PC-3 (cell line): ENCODE measurements at regions not wholly inside any gene's neighbourhood (a gene's known extent, or its start where the extent isn't known, plus 50 kb on each side); places are given as distances from the start of the nearest gene placed in this dataset.

Source experiments
- ATAC-seq: fragments of 200-7000 bp; cut with Tn5 transposase; 2 replicates; pipeline ENCODE4 v1.9.1; 2020; ENCODE audit warnings: mild to moderate bottlenecking, moderate library complexity
- BruUV-seq: library from RNA; stranded (reverse); fragments of 400-500 nt; replicated peaks from 2 replicates; lab custom pipeline; 2021; lab: Mats Ljungman, UMichigan
- CTCF ChIA-PET: fragments of 300-600 bp; sonication (Branson Sonifier 250); formaldehyde crosslinking; loops from one replicate; lab custom pipeline; 2022; ENCODE audit warnings: antibody characterized with exemption; lab: Charles Lee
- POLR2A ChIA-PET: fragments of 300-600 bp; sonication (Branson Sonifier 250); formaldehyde crosslinking; loops from one replicate; lab custom pipeline; 2022; ENCODE audit warnings: antibody characterized with exemption; ENCODE audit not compliant: unreplicated experiment; lab: Charles Lee
- DNase-seq: peaks from one replicate; pipeline ENCODE4 v3.0.0-alpha.2; 2015
- H2AFZ ChIP-seq: fragments of 300-600 bp; sonication (generic); 2 replicates; pipeline ENCODE4 v1.6.0; 2016; ENCODE audit warnings: antibody characterized with exemption, low read length
- H3F3A ChIP-seq: fragments of 300-600 bp; sonication (generic); one replicate; pipeline ENCODE4 v1.6.0; 2017; ENCODE audit warnings: antibody characterized with exemption, low read length, control low read depth, mild to moderate bottlenecking; ENCODE audit not compliant: unreplicated experiment
- H3K27ac ChIP-seq: fragments of 300-600 bp; sonication (generic); 2 replicates; pipeline ENCODE4 v1.5.1; 2016; ENCODE audit warnings: mild to moderate bottlenecking, low read length
- H3K27me3 ChIP-seq: fragments of 300-600 bp; sonication (generic); 2 replicates; pipeline ENCODE4 v1.6.1; 2016; ENCODE audit warnings: low read length, mixed read lengths
- H3K36me3 ChIP-seq: fragments of 300-600 bp; sonication (generic); 2 replicates; pipeline ENCODE4 v1.6.1; 2016; ENCODE audit warnings: low read depth, mixed run types, low read length, mixed read lengths
- H3K4me1 ChIP-seq: fragments of 300-600 bp; sonication (generic); 2 replicates; pipeline ENCODE4 v1.5.1; 2016; ENCODE audit warnings: low read length; ENCODE audit not compliant: insufficient read depth
- H3K4me2 ChIP-seq: fragments of 300-600 bp; sonication (generic); 2 replicates; pipeline ENCODE4 v1.6.0; 2016; ENCODE audit warnings: low read length
- H3K4me3 ChIP-seq: fragments of 300-600 bp; sonication (generic); 2 replicates; pipeline ENCODE4 v1.5.1; 2016; ENCODE audit warnings: mild to moderate bottlenecking, low read length, mixed read lengths
- H3K79me2 ChIP-seq: fragments of 300-600 bp; sonication (generic); 2 replicates; pipeline ENCODE4 v1.6.1; 2017; ENCODE audit warnings: low read length, mixed read lengths
- H3K9ac ChIP-seq: fragments of 300-600 bp; sonication (generic); 2 replicates; pipeline ENCODE4 v1.6.0; 2016; ENCODE audit warnings: mild to moderate bottlenecking, low read length
- H3K9me2 ChIP-seq: fragments of 300-600 bp; sonication (generic); replicated peaks from 2 replicates; pipeline ENCODE4 v1.6.1; 2016; ENCODE audit warnings: mixed run types, low read length, mixed read lengths
- H3K9me3 ChIP-seq: fragments of 300-600 bp; sonication (generic); 2 replicates; pipeline ENCODE4 v1.6.1; 2016; ENCODE audit warnings: low read length, mixed read lengths
- H4K20me1 ChIP-seq: fragments of 300-600 bp; sonication (generic); 2 replicates; pipeline ENCODE4 v1.6.1; 2016; ENCODE audit warnings: low read length, mixed read lengths
- EZH2 ChIP-seq: fragments of 300-600 bp; sonication (generic); IDR thresholded peaks from one replicate; pipeline ENCODE4 v1.6.1; 2017; ENCODE audit warnings: antibody characterized with exemption, mild to moderate bottlenecking, low read length; ENCODE audit not compliant: unreplicated experiment
- EZH2phosphoT487 ChIP-seq: fragments of 300-600 bp; sonication (generic); IDR thresholded peaks from 2 replicates; pipeline ENCODE4 v1.6.1; 2018; ENCODE audit warnings: mild to moderate bottlenecking, antibody characterized with exemption, low read length, borderline replicate concordance
- intact Hi-C: fragments of 100-400 bp; cut with micrococcal nuclease; formaldehyde crosslinking; loops from 2 replicates; pipeline ENCODE4 v1.9.0; 2023
- TF ChIP-seq, protein P1 (sequence below): fragments of 300-600 bp; sonication (generic); conservative IDR thresholded peaks from 2 replicates; pipeline ENCODE4 v1.5.1; 2017; ENCODE audit warnings: antibody characterized with exemption, low read depth, mild to moderate bottlenecking, low read length

DNA sequence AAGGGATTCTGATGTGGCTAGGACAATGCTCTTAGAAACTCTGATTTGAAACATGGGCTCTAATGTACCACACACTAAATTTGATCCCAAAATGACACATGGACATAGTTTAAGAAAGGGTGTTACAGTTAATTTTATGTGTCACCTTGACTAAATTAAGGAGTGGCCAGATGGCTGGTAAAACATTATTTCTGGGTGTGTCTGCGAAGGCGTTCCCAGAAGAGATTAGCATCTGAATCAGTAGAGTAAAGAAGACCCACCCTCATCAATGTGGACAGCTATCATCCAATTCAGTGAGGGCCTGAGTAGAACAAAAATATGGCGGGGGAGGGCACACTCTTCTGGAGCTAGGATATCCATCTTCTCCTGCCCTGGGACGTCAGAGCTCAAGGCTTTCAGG lies 283.1 kb upstream of the CHAC2 start:
- no peaks in the 10 kb centered on the region for H3K4me1 ChIP-seq
- ChIA-PET POLR2A (no interaction called here), CTCF (no interaction called here)
- DNase-seq: no peak
- no peaks in the 10 kb centered on the region for H3F3A ChIP-seq
- H3K9me2 ChIP-seq: no peaks in the 10 kb centered on the region
- no peak for ATAC-seq
- H3K27me3 ChIP-seq: no peaks in the 10 kb centered on the region
- no peak overlapping the region for H3K4me3 ChIP-seq
- no peak overlapping the region for H3K27ac ChIP-seq
- BruUV-seq: no TSS peak
- H3K79me2 ChIP-seq: no peaks in the 10 kb centered on the region
- intact Hi-C loops: no loop called here
- H4K20me1 ChIP-seq: no peaks in the 10 kb centered on the region
- no peak overlapping the region for H3K9ac ChIP-seq
- no peaks in the 10 kb centered on the region for H3K36me3 ChIP-seq
- no peak for TF ChIP-seq EZH2
- no peak for TF ChIP-seq EZH2phosphoT487
- TF ChIP-seq, protein P1, sequence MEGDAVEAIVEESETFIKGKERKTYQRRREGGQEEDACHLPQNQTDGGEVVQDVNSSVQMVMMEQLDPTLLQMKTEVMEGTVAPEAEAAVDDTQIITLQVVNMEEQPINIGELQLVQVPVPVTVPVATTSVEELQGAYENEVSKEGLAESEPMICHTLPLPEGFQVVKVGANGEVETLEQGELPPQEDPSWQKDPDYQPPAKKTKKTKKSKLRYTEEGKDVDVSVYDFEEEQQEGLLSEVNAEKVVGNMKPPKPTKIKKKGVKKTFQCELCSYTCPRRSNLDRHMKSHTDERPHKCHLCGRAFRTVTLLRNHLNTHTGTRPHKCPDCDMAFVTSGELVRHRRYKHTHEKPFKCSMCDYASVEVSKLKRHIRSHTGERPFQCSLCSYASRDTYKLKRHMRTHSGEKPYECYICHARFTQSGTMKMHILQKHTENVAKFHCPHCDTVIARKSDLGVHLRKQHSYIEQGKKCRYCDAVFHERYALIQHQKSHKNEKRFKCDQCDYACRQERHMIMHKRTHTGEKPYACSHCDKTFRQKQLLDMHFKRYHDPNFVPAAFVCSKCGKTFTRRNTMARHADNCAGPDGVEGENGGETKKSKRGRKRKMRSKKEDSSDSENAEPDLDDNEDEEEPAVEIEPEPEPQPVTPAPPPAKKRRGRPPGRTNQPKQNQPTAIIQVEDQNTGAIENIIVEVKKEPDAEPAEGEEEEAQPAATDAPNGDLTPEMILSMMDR: no peak
- no peak overlapping the region for H3K4me2 ChIP-seq
- no peaks in the 10 kb centered on the region for H3K9me3 ChIP-seq
- H2AFZ ChIP-seq: no peak overlapping the region

DNA sequence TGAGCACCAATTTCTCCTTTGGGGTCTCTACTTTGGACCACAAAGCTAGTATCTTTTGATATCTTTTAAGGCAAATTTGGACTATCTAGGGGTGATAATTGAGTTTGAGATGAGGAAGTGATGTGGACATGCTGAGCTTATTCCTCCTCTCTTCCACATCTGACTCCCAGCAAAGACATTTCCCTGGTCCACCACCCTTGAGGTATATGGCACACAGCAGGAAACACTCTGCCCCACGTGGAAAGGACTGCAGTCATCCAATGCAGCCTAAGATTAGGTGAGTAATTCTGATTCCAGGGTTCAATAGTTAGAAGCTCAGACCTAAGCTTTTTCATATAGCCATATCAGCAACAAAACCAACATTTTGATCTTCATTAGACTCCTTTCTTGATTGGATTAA lies 290.1 kb upstream of the CHAC2 start:
- POLR2A ChIA-PET: interaction anchor here (0.6 kb wide), 2 partner anchors 12 to 133 kb away, joined by 3 to 4 read pairs; no protein-coding TSS in a partner anchor

DNA sequence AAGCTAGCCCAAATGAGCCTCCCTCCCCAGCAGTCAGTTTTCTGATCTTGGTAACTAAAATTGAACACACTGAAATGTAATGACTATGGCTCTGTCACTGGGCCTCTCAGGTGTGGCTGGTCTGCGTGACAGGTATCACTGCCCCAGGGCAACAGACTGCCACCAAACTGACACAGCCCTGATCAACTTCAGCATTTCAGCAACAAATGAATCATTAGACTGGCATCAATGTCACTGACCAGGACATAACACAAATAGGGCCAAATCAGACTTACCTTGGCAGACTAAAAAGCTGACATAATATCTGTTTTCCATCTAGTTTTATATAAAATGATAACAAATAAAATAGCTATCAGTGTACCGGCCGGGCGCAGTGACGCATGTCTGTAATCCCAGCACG lies 290.8 kb upstream of the CHAC2 start:
- H4K20me1 ChIP-seq: no peaks in the 10 kb centered on the region
- no peaks in the 10 kb centered on the region for H3K27me3 ChIP-seq
- ChIA-PET CTCF (no interaction called here), POLR2A (interaction anchor here (0.5 to 0.6 kb wide), 4 partner anchors 9 to 323 kb away, joined by 3 to 10 read pairs (median 4); no protein-coding TSS in a partner anchor)
- no TSS peak for BruUV-seq
- ATAC-seq: peak; percentile 15
- no peak overlapping the region for H3K4me3 ChIP-seq
- DNase-seq: peak; percentile 70
- no peaks in the 10 kb centered on the region for H3K9me2 ChIP-seq
- H2AFZ ChIP-seq: no peak overlapping the region
- peaks cover 21% of the 10 kb centered on the region for H3F3A ChIP-seq
- H3K4me1 ChIP-seq: peaks cover 41% of the 10 kb centered on the region
- H3K9ac ChIP-seq: peak overlapping the region; percentile 85
- TF ChIP-seq EZH2phosphoT487: no peak
- TF ChIP-seq, protein P1: no peak
- TF ChIP-seq EZH2: no peak
- H3K27ac ChIP-seq: peak overlapping the region; percentile 99
- intact Hi-C loops: no loop called here
- no peaks in the 10 kb centered on the region for H3K36me3 ChIP-seq
- H3K9me3 ChIP-seq: no peaks in the 10 kb centered on the region
- H3K79me2 ChIP-seq: no peaks in the 10 kb centered on the region
- H3K4me2 ChIP-seq: peak overlapping the region; percentile 76

More for the DNA sequence above, 290.1 kb upstream of the CHAC2 start:
- ATAC-seq (no peak), DNase-seq (peak; percentile 3)
- Histone ChIP-seq H3K4me1 (peaks cover 41% of the 10 kb centered on the region), H3K4me2 (peak overlapping the region; percentile 76), H3K9ac (peak overlapping the region; percentile 85), H3K27me3 (no peaks in the 10 kb centered on the region), H3K79me2 (no peaks in the 10 kb centered on the region), H2AFZ (no peak overlapping the region), H3K4me3 (no peak overlapping the region), H3K36me3 (no peaks in the 10 kb centered on the region), H3K9me3 (no peaks in the 10 kb centered on the region), H3F3A (peaks cover 21% of the 10 kb centered on the region), H4K20me1 (no peaks in the 10 kb centered on the region), H3K27ac (peak overlapping the region; percentile 99), H3K9me2 (no peaks in the 10 kb centered on the region)
- TF ChIP-seq EZH2phosphoT487: no peak
- no peak for TF ChIP-seq EZH2
- TF ChIP-seq, protein P1: no peak
- intact Hi-C loops: no loop called here
- BruUV-seq: no TSS peak
- CTCF ChIA-PET: no interaction called here
